ENCODE measurements at regions not wholly inside any gene's neighbourhood (a gene's known extent, or its start where the extent isn't known, plus 50 kb on each side); places are given as distances from the start of the nearest gene placed in this dataset.
"Not testable (repeated sequence)": the region's sequence is repeated elsewhere in the genome, so short reads cannot be mapped to it uniquely, and the experiment has no call there.

DNA sequence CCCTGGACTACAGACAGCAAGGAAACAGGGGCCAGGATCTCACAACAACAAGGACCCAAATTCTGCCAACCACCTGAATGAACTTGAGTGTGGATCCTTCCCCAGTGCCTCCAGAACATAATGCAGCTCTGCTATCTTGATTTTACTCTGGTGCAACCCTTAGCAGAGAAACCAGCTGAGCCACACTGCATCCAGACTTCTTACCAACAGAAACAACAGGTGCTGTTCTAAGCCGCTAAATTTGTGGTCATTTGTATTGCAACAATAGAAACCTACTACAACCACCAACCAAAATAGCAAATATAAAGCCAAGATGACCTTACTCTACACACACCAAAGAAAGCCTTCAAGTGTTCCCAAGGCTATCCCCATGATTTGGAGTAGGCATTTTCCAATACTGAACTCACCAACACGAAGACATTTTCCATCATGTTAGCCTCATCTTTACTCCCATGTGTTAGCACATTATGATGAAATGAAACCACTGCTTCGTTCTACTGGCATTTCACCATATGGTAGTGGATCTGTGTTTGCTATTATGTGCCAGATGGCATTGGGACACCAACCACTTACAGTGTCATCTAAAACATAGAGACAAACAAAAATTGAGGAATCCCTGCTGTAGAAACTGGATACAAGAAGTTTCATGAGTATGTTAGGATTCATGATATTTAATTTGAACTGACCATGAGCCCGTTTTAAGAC lies 249.8 kb upstream of the ID4 start:
- TF ChIP-seq POLR2A (IDR thresholded peaks at IDR 0.05; ENCODE audit: low read length) (no peak), GATA1 (IDR thresholded peaks at IDR 0.05; ENCODE audit: low read depth, low read length) (no peak)
- no peak for DNase-seq

DNA sequence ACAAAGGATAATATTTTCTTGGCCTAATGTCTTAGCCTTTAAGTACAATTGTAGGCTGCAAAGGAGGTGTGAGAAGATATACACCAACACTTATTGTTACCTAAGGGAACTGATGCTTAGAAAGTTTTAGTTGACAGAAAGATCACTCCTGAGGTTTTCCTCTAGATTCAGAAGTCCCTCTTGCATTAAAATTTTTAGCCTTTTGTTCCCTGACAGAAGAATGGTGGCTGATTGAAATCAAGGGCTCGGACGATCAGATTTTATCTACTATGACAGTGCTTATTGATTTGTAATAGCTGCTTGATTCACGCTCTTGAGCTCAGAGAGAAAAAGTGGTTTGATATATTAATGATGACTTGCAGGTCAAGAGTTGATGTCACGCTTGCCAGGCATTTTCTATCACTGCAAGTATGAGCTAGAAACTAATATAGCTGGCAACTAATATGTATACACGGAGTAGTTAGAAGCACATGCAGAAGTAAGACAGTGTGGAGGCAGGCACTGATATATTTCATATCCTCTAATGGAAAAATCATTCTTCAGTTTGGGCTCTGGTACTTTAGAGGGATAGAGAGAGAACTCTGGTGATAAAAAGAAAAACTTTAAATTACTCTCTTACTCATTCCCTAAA lies 246.6 kb upstream of the ID4 start:
- TF ChIP-seq POLR2A (IDR thresholded peaks at IDR 0.05; ENCODE audit: low read length): no peak
- no peak for TF ChIP-seq GATA1 (IDR thresholded peaks at IDR 0.05; ENCODE audit: low read depth, low read length)

DNA sequence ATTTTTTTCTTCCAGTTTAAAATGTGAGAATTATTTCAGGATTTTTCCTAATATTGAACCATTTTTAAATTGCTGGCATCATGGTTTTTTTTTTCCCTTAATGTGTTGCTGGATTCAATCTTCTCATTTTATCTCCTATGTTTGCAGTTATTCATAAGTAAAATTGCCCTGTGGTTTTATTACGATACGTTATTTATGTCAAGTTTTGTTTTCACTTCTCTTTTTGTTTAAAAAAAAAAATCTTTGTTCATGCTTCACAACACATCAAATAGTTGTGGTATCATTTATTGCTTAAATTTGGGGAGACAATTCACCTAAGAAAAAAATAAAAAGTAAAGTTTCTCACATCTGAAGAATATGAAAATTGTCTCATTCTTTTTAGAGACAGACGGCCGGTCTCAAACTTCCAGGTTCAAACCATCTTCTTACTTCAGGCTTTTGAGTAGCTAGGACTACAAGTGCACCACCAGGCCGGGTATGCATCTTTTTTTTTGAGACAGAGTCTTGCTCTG lies 239.3 kb upstream of the ID4 start:
- no peak for TF ChIP-seq GATA1 (IDR thresholded peaks at IDR 0.05; ENCODE audit: low read depth, low read length)
- TF ChIP-seq POLR2A (IDR thresholded peaks at IDR 0.05; ENCODE audit: low read length): no peak
- no peak for DNase-seq

More for the DNA sequence above, 246.6 kb upstream of the ID4 start:
- DNase-seq: no peak

DNA sequence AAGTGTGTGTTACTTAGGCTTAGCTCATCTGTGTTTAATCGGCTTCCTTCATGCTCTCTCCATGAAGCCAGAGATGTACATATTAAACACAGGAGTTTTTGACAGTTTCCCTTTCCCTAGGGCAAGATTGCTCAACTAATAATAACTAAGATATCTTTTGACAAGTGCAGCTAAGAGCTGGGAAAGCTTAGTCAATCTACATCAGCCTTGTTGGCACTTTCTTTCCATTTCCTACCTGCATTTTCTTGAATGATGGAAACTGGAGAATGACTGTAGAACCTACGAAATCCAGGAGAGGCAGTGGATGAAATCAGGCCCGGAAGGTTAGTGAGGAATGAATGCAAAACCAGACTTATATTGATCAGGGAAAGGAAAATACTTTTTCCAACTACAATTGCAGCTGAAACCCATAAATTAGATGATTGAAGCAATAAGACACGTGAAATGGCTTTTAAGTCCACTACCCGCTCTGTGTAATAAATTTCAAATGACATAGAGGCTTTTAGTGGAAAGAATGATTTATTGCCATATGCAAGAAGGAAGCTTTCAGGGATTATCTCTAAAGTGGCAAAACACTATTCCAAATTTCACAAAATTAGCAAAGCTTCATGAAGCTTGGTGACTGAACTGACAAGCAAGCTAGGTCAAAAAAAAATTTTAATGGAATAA lies 237.2 kb upstream of the ID4 start:
- TF ChIP-seq POLR2A (IDR thresholded peaks at IDR 0.05; ENCODE audit: low read length): no peak
- TF ChIP-seq GATA1 (IDR thresholded peaks at IDR 0.05; ENCODE audit: low read depth, low read length): no peak
- DNase-seq: no peak

DNA sequence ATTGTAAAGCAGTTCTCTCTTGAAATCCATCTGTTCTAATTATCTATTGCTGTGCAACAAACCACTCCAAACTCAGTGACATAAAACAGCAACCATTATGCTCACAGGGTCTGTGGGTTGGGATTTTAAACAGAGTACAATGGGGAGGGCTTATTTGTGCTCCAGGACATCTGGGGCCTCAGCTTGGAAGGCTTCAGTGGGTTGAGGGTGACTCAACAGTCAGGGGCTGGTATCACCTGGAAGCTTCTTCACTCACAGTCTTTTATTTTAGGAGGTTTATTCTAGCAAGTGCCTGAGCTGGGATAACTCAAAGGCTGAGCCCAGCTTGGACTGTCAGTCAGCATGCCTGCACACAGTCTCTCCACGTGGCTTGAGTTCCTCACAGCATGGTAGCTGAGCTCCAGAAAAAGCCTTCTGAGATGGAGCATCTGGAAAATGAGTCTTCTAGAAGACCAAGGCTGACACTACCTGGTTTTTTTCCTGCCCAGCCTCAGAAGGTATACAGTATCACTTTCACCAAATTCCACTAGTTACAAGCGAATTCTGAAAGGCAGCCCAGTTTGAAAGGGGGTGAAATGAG lies 234.6 kb upstream of the ID4 start:
- TF ChIP-seq GATA1 (IDR thresholded peaks at IDR 0.05; ENCODE audit: low read depth, low read length): no peak
- no peak for TF ChIP-seq POLR2A (IDR thresholded peaks at IDR 0.05; ENCODE audit: low read length)
- DNase-seq: no peak

DNA sequence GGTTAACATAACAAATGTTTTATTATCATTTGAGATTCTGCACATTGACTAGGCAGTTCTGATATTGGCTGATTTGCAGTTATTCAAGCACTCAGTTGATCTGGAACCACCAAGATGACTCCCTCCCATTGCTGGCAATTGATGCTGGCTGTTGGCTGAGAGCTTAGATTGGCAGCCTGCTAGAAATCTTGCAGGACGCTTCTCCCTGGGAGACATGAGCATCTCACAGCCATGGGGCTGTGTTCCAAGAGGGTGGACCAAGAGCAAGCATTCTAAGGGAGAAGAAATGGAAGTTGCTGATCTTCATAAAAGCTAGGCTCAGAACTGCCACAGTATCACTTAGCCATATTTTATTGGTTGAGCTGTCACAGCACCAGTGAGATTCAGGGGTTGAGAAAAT lies 233.4 kb upstream of the ID4 start:
- TF ChIP-seq POLR2A (IDR thresholded peaks at IDR 0.05; ENCODE audit: low read length): no peak
- TF ChIP-seq GATA1 (IDR thresholded peaks at IDR 0.05; ENCODE audit: low read depth, low read length): no peak
- no peak for DNase-seq

DNA sequence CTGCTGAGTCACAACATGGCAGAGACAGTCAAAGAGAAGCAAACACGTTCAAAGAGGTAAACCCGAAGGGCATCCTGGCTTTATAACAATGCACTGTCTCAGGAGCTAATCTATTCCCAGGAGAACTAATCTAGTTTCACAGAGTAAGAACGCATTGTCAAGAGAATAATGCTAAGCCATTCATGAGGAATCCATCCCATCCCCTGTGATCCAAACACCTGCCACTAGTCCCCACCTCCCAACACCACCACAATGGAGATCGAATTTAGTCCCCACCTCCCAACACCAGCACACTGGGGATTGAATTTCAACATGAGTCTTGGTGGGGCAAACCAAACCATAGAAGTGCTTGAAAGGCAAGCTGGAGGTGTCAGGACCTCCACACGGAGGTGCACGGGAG lies 231.5 kb upstream of the ID4 start:
- DNase-seq: no peak
- TF ChIP-seq GATA1 (IDR thresholded peaks at IDR 0.05; ENCODE audit: low read depth, low read length) (no peak), POLR2A (IDR thresholded peaks at IDR 0.05; ENCODE audit: low read length) (no peak)

DNA sequence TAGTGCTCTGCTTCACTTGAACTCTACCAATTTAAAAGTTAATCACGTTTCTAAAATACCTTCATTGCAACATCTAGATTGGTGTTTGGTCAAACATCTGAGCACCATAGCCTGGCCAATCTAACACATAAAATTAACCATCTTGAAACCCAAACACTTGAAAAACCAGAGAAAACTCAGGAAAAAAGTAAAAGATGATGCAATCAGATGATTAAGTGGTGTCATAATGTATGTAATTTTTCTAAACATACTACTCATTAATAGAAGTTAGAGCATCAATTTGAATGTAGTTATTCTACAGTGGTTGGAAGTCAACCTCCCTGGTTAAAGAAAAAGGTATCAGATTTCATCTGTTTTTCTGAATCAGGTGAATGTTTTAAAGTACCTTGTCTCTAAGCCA lies 228.6 kb upstream of the ID4 start:
- TF ChIP-seq GATA1 (IDR thresholded peaks at IDR 0.05; ENCODE audit: low read depth, low read length) (no peak), POLR2A (IDR thresholded peaks at IDR 0.05; ENCODE audit: low read length) (no peak)
- no peak for DNase-seq

DNA sequence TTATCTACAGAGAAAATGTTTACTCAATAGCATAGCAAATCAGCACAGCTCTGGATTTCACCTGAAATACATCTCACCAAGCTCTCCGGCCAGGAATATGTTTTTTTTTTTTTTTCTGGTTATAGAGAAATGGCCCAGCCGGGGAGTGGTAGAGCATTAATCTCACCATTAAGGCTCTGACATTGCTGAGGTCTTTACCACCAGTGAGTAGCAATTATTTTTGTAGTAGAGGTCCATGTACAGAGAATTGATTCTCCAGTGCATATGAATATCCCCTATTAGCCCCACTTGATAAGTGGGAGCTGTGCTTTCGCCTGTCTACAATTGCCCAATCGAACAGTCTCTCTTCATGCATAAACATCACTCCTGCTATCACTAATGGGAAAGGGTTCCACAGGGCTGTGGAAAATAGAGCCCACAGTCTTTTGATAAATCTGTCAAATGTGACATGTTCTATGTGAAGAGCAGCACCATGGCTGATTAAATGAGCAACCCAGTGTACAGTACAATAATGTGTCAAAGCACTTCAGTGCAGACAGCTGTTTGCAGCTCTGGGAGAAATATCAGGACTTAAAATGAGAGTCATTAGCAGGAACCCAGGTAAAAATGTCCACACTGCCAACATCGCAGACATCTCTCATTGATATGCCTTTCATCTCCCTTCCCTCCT lies 227.1 kb upstream of the ID4 start:
- DNase-seq: no peak
- TF ChIP-seq POLR2A (IDR thresholded peaks at IDR 0.05; ENCODE audit: low read length): no peak
- TF ChIP-seq GATA1 (IDR thresholded peaks at IDR 0.05; ENCODE audit: low read depth, low read length): no peak

DNA sequence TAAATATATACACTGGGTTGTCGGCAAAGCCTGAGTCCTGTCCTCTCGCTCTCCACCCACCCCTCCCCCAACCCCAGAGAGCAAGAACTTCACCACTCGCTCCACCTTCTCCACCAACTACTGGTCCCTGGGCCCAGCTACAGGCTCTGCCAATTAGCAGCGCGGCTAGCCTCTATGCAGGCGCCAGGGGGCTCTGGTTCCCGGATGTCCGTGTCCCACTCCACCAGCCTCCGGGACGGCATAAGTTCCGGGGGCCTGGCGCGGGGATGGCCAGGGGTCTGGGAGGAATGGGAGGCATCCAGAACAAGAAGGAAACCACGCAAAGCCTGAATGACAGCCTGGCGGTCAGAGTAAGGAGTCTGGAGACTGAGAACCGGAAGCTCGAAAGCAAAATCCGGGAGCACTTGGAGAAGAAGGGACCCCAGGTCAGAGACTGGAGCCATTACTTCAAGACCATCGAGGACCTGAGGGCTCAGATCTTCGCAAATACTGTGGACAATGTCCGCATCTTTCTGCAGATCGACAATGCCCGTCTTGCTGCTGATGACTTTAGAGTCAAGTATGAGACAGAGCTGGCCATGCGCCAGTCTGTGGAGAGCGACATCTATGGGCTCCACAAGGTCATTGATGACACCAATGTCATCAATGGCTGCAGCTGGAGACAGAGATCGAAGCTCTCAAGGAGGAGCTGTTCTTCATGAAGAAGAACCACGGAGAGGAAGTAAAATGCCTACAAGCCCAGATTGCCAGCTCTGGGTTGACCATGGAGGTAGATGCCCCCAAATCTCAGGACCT lies 224.3 kb upstream of the ID4 start:
- DNase-seq: not testable (repeated sequence)

DNA sequence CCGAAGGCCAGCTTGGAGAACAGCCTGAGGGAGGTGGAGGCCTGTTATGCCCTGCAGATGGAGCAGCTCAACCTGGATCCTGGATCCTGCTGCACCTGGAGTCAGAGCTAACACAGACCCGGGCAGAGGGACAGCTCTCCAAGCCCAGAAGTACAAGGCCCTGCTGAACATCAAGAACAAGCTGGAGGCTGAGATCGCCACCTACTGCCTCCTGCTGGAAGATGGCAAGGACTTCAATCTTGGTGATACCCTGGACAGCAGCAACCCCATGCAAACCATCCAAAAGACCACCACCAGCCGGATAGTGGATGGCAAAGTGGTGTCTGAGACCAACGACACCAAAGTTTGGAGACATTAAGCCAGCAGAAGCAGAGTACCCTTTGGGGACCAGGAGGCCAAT lies 223.5 kb upstream of the ID4 start:
- TF ChIP-seq GATA1 (IDR thresholded peaks at IDR 0.05; ENCODE audit: low read depth, low read length) (no peak), POLR2A (IDR thresholded peaks at IDR 0.05; ENCODE audit: low read length) (no peak)
- no peak for DNase-seq

DNA sequence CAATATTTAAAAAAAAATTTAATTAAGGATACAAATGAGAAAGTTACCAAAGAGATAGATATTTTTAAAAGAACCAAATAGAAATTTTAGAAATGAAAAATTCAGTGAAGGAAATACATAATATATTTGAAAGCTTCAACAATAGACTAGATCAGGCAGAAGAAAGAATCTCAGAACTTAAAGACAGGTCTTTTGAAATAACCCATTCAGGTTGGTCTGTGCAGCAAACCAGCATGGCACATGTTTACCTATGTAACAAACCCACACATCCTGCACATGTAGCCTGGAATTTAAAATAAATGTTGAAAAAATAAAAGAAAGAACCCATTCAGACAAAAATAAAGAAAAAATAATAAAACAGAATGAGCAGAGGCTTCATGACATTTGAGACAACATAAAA lies 221.1 kb upstream of the ID4 start:
- no peak for DNase-seq
- TF ChIP-seq GATA1 (IDR thresholded peaks at IDR 0.05; ENCODE audit: low read depth, low read length) (no peak), POLR2A (IDR thresholded peaks at IDR 0.05; ENCODE audit: low read length) (no peak)

DNA sequence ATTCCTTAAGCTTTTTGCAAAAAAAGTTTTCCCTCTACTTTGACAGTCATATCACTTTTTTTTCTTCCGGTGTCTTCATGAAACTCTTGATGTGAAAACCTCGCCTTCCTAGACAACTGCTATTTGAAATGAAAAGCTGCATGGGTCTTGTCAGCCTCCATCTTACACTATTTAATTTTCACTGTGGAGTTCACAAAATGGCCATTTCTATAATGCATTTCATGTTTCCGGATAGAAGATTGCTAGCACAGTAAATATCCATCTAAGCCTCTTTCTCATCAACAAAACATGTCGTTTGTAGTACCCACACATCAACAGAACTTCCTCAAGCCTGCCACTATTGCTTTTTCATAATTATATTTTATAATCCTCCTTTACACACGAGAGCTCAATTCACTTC lies 204.9 kb upstream of the ID4 start:
- no peak for TF ChIP-seq POLR2A (IDR thresholded peaks at IDR 0.05; ENCODE audit: low read length)
- TF ChIP-seq GATA1 (IDR thresholded peaks at IDR 0.05; ENCODE audit: low read depth, low read length): no peak
- no peak for DNase-seq
